Stimulated activated naive CD8-positive, alpha-beta T cell treated with anti-CD3 and anti-CD28 coated beads, Interleukin-15, amount 100 ng/mL, for 72 hours (primary cell): ENCODE measurements at regions not wholly inside any gene's neighbourhood (a gene's known extent, or its start where the extent isn't known, plus 50 kb on each side); places are given as distances from the start of the nearest gene placed in this dataset.

Source experiments
- ATAC-seq: fragments of 150-1000 bp; cut with Tn5 transposase; 2 replicates; pipeline ENCODE4 v1.10.0; 2021; ENCODE audit warnings: mild to moderate bottlenecking, moderate library complexity
- DNase-seq, 2 donors: peaks; one replicate each; pipeline ENCODE4 v3.0.0; 2021 to 2022
- H3K27ac Mint-ChIP-seq, 2 donors: one replicate each; pipeline ENCODE4 v1.8.0; 2022; ENCODE audit warnings: mild to moderate bottlenecking in 2 of 2, mixed read lengths in 2 of 2, moderate library complexity in 2 of 2
- H3K27me3 Mint-ChIP-seq: one replicate; pipeline ENCODE4 v1.8.0; 2022; ENCODE audit warnings: mixed read lengths
- H3K4me1 Mint-ChIP-seq: one replicate; pipeline ENCODE4 v1.8.0; 2022; ENCODE audit warnings: mild to moderate bottlenecking, mixed read lengths
- H3K4me3 Mint-ChIP-seq, 2 donors: one replicate each; pipeline ENCODE4 v1.8.0; 2022; ENCODE audit warnings: mild to moderate bottlenecking in 2 of 2, mixed read lengths in 2 of 2, moderate library complexity in 1 of 2
- H3K9me3 Mint-ChIP-seq, 2 donors: one replicate each; pipeline ENCODE4 v1.8.0; 2022; ENCODE audit warnings: mixed read lengths in 2 of 2

DNA sequence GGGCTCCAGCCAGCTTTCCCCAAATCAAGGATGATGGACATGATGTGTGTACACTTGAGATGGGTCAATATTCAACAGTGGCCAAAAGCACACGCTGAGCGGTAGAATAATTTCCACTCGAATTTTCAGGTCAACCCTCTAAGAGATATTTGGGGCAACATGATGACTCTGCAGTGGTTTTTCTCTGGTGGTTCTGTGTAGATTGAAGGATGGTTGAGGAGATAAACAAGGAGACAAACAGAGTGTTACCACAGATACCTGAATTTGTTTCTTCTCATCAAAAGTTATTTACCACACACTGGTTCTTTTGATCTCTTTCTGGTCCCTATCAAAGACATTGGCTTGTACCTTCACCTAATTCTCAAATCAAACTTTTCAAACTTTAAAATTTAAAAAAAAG lies 242.0 kb downstream of the ETS1 start:
- no peak for DNase-seq

DNA sequence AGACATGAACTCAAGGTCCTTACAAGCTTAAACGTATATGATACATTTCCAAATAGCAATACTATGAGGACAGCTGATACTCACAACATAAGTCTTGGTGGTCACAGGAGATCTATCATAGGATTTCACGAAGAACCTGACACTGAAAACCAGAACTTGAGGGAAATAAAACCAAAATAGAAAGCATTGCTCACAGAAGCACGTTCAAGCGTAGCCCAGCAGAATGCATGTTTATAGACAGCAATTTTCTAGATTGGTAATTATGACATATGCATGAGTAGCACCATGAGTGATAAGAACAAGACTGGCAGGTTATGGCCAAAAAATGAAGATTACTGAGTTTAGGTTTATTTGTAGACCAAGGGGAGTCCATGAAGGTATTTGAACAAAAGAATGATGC lies 243.5 kb downstream of the ETS1 start:
- peak in 1 of 2 donors; percentile 41 for DNase-seq
- Mint-ChIP-seq H3K4me3 (peak overlapping the region in 1 of 2 donors; percentile 51), H3K27me3 (no peaks in the 10 kb centered on the region), H3K9me3 (peaks cover 0 to 4% of the 10 kb centered on the region in 2 donors), H3K4me1 (peaks cover 73% of the 10 kb centered on the region), H3K27ac (peak overlapping the region in 1 of 2 donors; percentile 93)
- peak; percentile 73 for ATAC-seq

More for the DNA sequence above, 242.0 kb downstream of the ETS1 start:
- Mint-ChIP-seq H3K27me3 (no peaks in the 10 kb centered on the region), H3K9me3 (peaks cover 6 to 8% of the 10 kb centered on the region in 2 donors), H3K4me3 (no peak overlapping the region), H3K27ac (peak overlapping the region in 1 of 2 donors; percentile 8), H3K4me1 (peaks cover 74% of the 10 kb centered on the region)
- ATAC-seq, result no peak

DNA sequence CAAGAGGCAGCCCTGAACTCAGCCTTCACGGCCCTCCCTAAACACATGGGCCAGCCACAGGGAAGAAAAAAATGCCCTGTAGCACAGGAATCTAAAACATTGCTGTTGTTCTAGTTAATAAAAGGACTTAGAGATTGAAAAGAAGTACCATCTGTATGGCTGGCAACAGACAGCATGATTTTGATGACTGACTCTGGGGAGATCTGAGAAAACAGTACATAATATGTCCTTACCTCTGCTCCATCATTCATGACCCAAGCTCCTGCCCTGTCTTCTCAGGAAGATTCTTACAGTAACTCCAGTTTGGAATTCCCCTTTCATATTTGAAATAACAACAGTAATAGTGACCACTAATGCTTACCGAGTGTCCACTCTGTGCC lies 244.2 kb downstream of the ETS1 start:
- Mint-ChIP-seq H3K27ac (peak overlapping the region; percentile 91 to 93), H3K4me1 (peaks cover 80% of the 10 kb centered on the region), H3K4me3 (peak overlapping the region; percentile 67 to 80), H3K9me3 (peaks cover 0 to 4% of the 10 kb centered on the region in 2 donors), H3K27me3 (no peaks in the 10 kb centered on the region)
- peak; percentile 15 for ATAC-seq
- DNase-seq, result no peak

DNA sequence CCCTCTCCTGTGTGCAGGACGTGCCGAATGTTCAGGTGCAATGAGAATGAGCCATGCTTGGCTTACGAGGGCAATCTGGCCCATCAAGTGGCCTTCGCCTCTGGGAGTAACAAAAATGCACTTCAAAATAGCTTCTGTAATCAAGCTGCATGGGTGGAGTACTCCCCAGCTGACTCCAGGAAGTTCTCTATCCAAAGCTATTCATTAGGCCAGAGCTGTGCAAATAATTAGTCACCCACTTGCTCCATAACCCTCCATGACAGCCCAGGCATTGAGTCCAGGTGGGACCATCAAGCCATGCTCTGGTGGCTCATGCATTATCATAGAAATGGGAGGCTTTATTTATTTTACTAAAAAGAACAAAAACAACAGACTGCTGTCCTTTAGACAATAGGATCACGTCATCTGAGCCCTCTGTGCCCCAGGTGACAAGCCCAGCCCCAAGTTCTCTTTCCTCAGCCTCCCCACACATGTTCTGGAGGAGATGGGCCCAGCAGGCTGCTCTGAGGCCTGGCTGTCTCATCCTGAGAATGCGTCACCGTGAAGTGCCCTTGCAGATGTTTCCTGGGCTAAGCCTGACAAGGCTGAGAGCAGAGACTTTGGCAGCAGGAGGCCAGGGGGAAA lies 244.7 kb downstream of the ETS1 start:
- H3K27ac Mint-ChIP-seq, result peak overlapping the region; percentile 91 to 93
- peak; percentile 56 to 80 for DNase-seq
- H3K4me1 Mint-ChIP-seq, result peaks cover 84% of the 10 kb centered on the region
- H3K9me3 Mint-ChIP-seq, result peaks cover 0 to 4% of the 10 kb centered on the region in 2 donors
- H3K4me3 Mint-ChIP-seq, result peak overlapping the region; percentile 77 to 80
- peak; percentile 82 for ATAC-seq
- no peaks in the 10 kb centered on the region for H3K27me3 Mint-ChIP-seq

DNA sequence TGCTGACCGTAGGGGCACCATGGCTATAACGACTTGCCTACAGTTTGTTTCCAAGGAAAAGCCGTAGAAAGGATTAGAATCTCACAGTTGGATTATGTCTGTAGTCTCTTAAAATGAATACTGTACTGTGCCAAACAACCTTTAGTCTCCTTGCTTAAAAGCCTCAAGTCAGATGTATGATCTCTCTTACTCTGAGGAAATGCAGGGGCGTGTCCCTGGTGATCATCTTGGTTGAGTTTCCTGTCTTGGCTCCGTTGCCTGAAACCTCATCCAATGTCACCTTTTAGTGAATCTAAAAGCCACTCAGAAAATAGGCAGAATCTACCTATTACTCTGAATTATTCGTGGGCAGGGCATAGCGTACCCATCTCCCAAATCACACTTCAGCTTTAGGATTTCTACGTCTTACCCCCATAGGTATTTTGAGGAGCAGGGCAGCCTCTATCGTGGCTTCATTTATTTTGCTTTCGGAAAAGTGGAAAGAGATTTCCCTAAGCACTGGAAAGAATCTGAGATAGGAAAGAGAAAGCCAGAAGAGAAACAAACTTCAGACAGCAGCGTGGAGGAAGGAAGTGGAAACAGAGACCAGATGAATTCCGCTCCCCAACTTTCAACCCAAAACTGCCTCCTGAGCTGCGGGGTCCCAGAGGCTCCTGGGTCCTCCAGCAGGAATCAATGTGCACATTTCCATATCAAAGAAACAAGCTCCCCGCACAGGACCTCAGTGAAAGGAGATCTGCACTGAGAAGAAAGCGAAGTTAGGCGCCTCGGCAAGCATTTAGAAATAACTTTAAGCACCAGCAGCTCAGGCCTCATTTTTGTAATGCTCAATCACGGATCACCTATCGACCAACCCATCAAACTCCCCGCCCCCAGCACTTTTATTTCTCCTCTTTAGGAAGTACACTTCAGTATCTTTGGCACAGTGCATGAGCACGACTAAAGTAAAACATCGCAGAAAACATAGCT lies 245.8 kb downstream of the ETS1 start:
- ATAC-seq, result peak; percentile 44
- Mint-ChIP-seq H3K4me3 (peak overlapping the region; percentile 77 to 80), H3K9me3 (peaks cover 0 to 4% of the 10 kb centered on the region in 2 donors), H3K4me1 (peaks cover 83% of the 10 kb centered on the region), H3K27me3 (no peaks in the 10 kb centered on the region), H3K27ac (peak overlapping the region; percentile 89 to 93)
- DNase-seq, result peak in 1 of 2 donors; percentile 42

DNA sequence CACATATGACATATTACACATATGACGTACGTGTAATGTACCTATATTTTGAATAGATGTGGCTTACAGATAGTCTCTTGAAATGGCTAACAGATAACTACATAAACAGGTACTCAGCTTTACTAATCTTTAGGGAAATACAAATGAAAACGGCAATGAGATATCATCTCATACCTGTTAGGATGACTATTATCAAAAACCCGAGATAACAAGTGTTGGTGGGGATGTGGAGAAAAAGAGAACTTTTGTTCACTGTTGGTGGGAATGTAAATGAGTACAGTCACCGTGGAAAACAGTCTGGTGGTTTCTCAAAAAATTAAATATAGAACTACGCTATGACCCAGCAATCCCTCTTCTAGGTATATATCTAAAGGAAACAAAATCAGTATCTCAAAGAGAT lies 247.6 kb downstream of the ETS1 start:
- H3K4me3 Mint-ChIP-seq, result peak overlapping the region in 1 of 2 donors; percentile 51
- ATAC-seq (peak; percentile 1), DNase-seq (no peak)
- H3K27ac Mint-ChIP-seq, result no peak overlapping the region
- H3K4me1 Mint-ChIP-seq, result peaks cover 77% of the 10 kb centered on the region
- H3K9me3 Mint-ChIP-seq, result peaks cover 0 to 4% of the 10 kb centered on the region in 2 donors
- no peaks in the 10 kb centered on the region for H3K27me3 Mint-ChIP-seq

DNA sequence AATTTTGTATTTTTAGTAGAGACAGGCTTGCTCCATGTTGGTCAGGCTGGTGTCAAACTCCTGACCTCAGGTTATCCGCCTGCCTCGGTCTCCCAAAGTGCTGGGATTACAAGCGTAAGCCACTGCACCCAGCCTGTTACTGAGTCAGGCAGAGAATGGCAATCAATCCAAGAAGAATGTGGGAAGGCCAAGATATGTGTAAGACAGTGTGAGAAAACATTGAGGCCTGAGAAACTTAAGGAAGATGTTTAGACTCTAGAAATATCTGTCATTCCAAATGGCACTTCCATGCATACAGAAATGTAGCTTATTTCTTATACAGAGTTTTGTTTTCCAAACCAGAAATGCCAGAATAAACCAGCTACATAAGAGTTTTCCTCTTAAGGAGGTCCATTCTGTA lies 248.5 kb downstream of the ETS1 start:
- no peaks in the 10 kb centered on the region for H3K27me3 Mint-ChIP-seq
- DNase-seq (no peak), ATAC-seq (no peak)
- no peak overlapping the region for H3K4me3 Mint-ChIP-seq
- no peaks in the 10 kb centered on the region for H3K9me3 Mint-ChIP-seq
- peaks cover 80% of the 10 kb centered on the region for H3K4me1 Mint-ChIP-seq
- no peak overlapping the region for H3K27ac Mint-ChIP-seq

DNA sequence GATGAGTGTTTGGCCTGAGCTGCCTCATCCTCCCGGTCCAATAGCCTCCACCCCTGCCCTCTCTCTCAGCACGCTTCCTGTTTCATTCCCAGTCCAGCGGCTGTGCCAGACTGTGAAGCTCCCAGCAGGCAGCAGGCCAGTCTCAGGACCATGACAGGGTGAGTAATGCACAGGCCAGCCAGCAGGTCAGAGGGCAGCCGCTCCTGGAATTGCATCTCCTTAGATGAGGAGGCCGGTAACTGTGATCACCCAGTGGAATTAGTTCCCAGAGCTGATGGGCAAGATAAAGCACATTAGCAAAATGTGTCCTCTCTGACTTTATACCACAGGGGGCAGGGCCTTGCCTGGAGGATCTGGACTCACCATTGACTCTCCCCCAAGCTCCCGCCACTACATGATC lies 251.2 kb downstream of the ETS1 start:
- ATAC-seq, result no peak
- H3K4me1 Mint-ChIP-seq, result peaks cover 63% of the 10 kb centered on the region
- no peaks in the 10 kb centered on the region for H3K9me3 Mint-ChIP-seq
- no peaks in the 10 kb centered on the region for H3K27me3 Mint-ChIP-seq
- H3K4me3 Mint-ChIP-seq, result no peak overlapping the region
- no peak overlapping the region for H3K27ac Mint-ChIP-seq
- DNase-seq, result no peak

DNA sequence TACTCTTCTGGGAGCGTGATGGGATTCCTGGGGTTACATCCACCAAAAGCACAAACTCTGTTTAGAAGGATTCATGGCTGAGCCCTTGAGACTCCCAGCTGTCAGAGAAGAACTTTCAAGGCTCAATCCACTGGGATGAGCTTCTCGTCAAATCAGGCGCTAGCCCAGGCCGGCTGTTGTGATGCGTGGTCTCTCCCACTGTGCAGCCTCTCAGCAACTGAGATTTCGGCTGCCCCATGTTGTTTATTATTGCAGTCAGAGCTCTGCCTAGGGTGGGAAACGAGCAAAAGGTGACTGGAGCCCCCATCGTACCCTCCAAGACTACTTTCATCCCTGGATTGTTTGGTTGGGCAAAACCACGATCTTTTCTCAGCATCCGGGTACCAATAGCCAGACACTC lies 251.6 kb downstream of the ETS1 start:
- no peak overlapping the region for H3K27ac Mint-ChIP-seq
- H3K9me3 Mint-ChIP-seq, result no peaks in the 10 kb centered on the region
- DNase-seq (no peak), ATAC-seq (no peak)
- no peak overlapping the region for H3K4me3 Mint-ChIP-seq
- H3K4me1 Mint-ChIP-seq, result peaks cover 66% of the 10 kb centered on the region
- no peaks in the 10 kb centered on the region for H3K27me3 Mint-ChIP-seq

DNA sequence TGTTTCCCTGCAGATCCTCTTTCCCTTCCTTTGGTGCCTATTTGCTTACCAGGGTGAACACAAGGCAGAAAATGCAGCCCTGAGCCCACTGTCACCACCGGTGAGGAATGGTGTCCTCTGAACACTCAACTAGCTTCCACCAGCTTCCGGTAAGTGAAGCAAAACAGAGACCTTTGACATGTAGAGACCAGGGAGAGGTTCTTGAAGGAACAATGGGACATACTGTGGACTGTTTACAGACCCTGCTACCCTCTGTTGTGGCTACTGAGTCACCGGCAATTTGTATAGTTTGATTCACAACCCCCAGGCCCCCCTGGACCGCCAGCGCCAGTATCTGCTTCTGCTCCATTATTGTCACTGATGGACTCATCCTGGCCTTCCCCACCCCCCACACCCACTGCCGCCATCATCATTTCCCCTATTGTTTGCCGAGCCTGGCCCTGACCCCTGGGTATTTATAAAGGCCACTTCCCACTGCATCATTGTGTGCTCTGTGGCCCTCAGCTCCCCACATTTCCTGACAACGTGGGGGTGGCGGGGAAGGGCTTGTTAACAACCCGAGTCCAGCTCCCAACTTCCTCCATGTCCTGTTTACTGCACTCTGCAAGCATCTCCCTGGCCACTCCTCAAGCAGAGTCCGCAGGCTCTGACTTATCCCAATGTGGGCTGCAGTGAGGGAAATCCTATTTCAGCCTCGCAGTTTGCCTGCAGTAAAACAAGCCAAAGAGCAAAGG lies 252.9 kb downstream of the ETS1 start:
- Mint-ChIP-seq H3K27me3 (no peaks in the 10 kb centered on the region), H3K4me1 (peaks cover 66% of the 10 kb centered on the region), H3K4me3 (no peak overlapping the region), H3K9me3 (no peaks in the 10 kb centered on the region), H3K27ac (no peak overlapping the region)
- ATAC-seq (peak; percentile 22), DNase-seq (no peak)

DNA sequence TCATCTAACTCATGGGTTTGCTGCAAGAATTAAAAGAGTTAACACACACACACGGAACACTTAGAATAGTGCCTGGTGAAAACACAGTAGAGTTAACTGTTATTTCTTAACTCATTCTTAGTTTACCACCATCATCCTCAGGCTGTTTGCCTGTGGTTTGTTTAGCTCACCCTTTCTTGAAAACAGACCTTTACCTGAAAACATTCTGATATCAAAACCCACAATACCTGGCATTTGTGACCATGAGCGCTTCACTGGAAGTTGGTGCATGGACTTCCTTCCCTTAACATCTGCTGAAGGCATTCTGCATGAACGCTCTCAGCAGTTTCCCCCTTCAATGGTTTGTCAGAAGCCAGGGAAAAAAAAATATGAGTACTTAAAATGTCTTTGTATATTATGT lies 256.0 kb downstream of the ETS1 start:
- peak overlapping the region; percentile 44 to 50 for H3K4me3 Mint-ChIP-seq
- H3K9me3 Mint-ChIP-seq, result no peaks in the 10 kb centered on the region
- peaks cover 73% of the 10 kb centered on the region for H3K4me1 Mint-ChIP-seq
- peak overlapping the region in 1 of 2 donors; percentile 81 for H3K27ac Mint-ChIP-seq
- H3K27me3 Mint-ChIP-seq, result no peaks in the 10 kb centered on the region
- ATAC-seq, result no peak
- DNase-seq, result no peak

DNA sequence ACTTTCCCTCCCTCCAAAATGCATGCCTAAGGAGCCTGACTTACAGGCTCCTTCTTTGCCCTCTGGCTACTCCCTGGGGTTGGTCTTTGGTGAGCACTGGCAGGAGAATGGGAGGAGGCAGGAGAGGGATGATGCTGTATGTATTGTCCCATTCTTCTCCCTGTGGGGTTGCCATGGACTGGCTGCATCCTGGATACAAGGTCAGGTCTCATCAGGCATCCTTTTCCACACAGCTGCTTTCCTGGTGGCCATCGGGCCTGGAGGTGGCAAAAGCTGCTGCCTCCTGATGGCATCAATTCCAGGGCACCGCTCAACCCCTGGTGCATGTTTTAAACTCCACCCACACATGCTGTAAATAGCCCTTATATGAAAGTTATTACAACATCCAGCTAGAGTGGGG lies 257.2 kb downstream of the ETS1 start:
- Mint-ChIP-seq H3K27ac (peak overlapping the region; percentile 69 to 95), H3K9me3 (no peaks in the 10 kb centered on the region), H3K4me1 (peaks cover 78% of the 10 kb centered on the region), H3K27me3 (no peaks in the 10 kb centered on the region), H3K4me3 (peak overlapping the region; percentile 42 to 76)
- DNase-seq (no peak), ATAC-seq (no peak)

DNA sequence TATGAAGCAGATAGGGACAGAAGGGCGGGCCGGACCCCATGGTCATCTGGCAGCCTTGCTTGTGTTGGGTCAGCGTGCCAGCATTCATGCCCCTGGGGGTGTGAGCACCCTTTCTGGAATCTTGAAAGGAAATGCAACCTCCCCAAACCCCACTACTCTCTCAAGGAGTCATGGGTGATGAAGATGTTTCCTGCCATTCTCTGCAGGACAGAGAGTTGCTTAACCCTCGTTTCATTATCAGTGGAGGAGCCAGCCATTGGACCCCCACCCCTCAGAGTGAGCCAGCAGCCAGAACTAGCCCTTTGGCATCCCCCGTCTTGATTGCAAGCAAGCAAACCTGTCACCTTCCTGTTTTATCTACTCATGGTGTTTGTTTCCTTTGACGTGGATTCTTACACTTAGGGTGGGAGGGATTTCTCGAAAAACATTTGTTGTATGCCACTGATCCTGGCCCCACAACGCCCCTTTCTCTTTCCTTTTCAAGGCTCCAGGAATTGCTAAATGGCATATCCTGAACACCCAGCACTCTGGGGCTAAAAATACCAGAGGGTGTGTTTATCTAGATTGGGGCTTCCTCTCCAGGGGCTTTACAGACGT lies 258.3 kb downstream of the ETS1 start:
- ATAC-seq, result peak; percentile 10
- no peaks in the 10 kb centered on the region for H3K27me3 Mint-ChIP-seq
- DNase-seq, result peak in 1 of 2 donors; percentile 53
- peaks cover 79% of the 10 kb centered on the region for H3K4me1 Mint-ChIP-seq
- no peaks in the 10 kb centered on the region for H3K9me3 Mint-ChIP-seq
- peak overlapping the region; percentile 42 to 76 for H3K4me3 Mint-ChIP-seq
- peak overlapping the region; percentile 69 to 95 for H3K27ac Mint-ChIP-seq

DNA sequence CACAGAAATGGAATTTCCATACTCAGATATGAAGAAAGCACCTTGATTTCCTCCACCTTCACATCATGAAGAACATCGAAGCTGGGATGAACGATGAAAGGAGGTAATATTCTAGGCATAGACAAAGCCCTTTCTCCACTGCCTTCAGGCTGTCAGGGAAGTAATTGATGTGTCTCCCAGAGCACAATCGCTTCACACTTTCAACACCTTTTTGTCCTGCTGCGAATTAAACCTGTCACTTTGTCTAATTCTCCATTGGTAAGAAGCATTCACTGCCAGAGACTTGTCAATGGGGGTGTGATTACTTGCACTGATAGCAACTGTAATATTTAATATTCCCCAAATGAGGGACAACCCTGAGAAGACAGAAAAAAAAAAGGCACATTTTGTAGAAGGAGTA lies 260.1 kb downstream of the ETS1 start:
- H3K4me3 Mint-ChIP-seq, result peak overlapping the region; percentile 59 to 76
- H3K9me3 Mint-ChIP-seq, result no peaks in the 10 kb centered on the region
- ATAC-seq, result no peak
- peaks cover 94% of the 10 kb centered on the region for H3K4me1 Mint-ChIP-seq
- no peaks in the 10 kb centered on the region for H3K27me3 Mint-ChIP-seq
- DNase-seq, result no peak
- peak overlapping the region; percentile 31 to 95 for H3K27ac Mint-ChIP-seq

DNA sequence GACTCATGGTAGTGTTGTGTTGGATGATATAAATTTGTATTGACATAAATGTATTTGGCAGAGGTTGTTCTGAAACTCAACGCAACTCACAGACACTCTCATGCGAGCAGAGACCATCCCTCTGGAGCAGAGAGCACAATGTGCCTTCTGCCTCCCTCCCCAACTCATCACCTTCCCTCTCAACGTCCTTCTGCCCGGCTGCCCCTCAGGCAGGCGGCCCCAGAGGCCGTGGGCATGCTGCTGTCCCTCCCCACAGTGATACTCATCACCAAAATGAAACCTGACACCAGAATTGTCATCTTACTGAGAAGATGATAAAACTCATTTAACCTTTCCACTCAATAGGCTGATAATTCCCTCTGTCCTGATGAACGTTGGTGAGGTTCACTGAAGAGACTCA lies 260.6 kb downstream of the ETS1 start:
- ATAC-seq, result no peak
- H3K9me3 Mint-ChIP-seq, result no peaks in the 10 kb centered on the region
- peak overlapping the region; percentile 31 to 95 for H3K27ac Mint-ChIP-seq
- DNase-seq, result no peak
- no peaks in the 10 kb centered on the region for H3K27me3 Mint-ChIP-seq
- peaks cover 98% of the 10 kb centered on the region for H3K4me1 Mint-ChIP-seq
- H3K4me3 Mint-ChIP-seq, result peak overlapping the region; percentile 59 to 76
